KMS-11 (cell line): ENCODE measurements at regions not wholly inside any gene's neighbourhood (a gene's known extent, or its start where the extent isn't known, plus 50 kb on each side); places are given as distances from the start of the nearest gene placed in this dataset.

Source experiments
- H2AFZ ChIP-seq: fragments of 200-600 bp; sonication (generic); 2 replicates; pipeline ENCODE4 v1.6.1; 2016; ENCODE audit warnings: antibody characterized with exemption, mixed run types, low read depth
- H3K27ac ChIP-seq: fragments of 200-600 bp; sonication (generic); 2 replicates; pipeline ENCODE4 v1.6.1; 2016; ENCODE audit warnings: mild to moderate bottlenecking, mixed run types
- H3K27me3 ChIP-seq: fragments of 200-600 bp; sonication (generic); 2 replicates; pipeline ENCODE4 v1.6.1; 2017; ENCODE audit warnings: mild to moderate bottlenecking, low read depth, mixed run types, moderate library complexity; ENCODE audit not compliant: insufficient read depth
- H3K36me3 ChIP-seq: fragments of 200-600 bp; sonication (generic); 2 replicates; pipeline ENCODE4 v1.6.1; 2017; ENCODE audit warnings: mild to moderate bottlenecking, mixed run types; ENCODE audit not compliant: insufficient read depth
- H3K4me1 ChIP-seq: fragments of 200-600 bp; sonication (generic); 2 replicates; pipeline ENCODE4 v1.6.1; 2016; ENCODE audit warnings: mild to moderate bottlenecking, low read depth, mixed run types; ENCODE audit not compliant: poor library complexity, severe bottlenecking
- H3K4me2 ChIP-seq: fragments of 200-600 bp; sonication (generic); 2 replicates; pipeline ENCODE4 v1.7.0; 2016; ENCODE audit warnings: mild to moderate bottlenecking, mixed run types
- H3K4me3 ChIP-seq: fragments of 200-600 bp; sonication (generic); IDR thresholded peaks from 2 replicates; pipeline ENCODE4 v1.6.1; 2017; ENCODE audit warnings: low read depth, low read length, mixed read lengths; ENCODE audit not compliant: insufficient read depth
- H3K79me2 ChIP-seq: fragments of 200-600 bp; sonication (generic); 2 replicates; pipeline ENCODE4 v1.6.1; 2016; ENCODE audit warnings: low read depth, mixed run types; ENCODE audit not compliant: insufficient read depth
- H3K9ac ChIP-seq: fragments of 200-600 bp; sonication (generic); 2 replicates; pipeline ENCODE4 v1.6.1; 2016; ENCODE audit warnings: mild to moderate bottlenecking, mixed run types
- H4K20me1 ChIP-seq: fragments of 200-600 bp; sonication (generic); 2 replicates; pipeline ENCODE4 v1.6.1; 2016; ENCODE audit warnings: mild to moderate bottlenecking, mixed run types; ENCODE audit not compliant: insufficient read depth
- TF ChIP-seq, protein P1 (sequence below): fragments of 200-600 bp; sonication (generic); conservative IDR thresholded peaks from 2 replicates; pipeline ENCODE4 v1.6.1; 2017; ENCODE audit warnings: low read depth, mild to moderate bottlenecking, antibody characterized with exemption, low read length, moderate library complexity, mixed read lengths

DNA sequence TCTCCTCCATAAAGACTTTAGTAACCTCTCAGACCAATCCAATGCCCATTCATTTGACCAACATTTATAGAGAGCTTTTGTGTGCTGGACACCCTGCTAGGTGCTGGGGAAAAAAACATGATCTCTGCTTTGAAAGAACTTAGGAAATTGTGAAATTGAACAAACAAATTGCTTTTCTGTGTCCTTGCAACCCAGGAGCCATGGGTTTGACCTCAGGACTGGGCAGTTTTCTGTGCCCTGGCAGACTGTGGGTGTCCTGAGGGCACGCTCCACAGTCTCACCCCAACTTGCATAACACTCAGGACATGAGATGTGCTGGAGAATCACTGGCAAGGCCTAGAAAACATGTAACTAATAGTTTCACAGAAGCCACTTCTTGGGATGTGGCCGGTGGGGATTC, 429.1 kb upstream of the ZMIZ1 start:
- Histone ChIP-seq H3K4me2 (no peak overlapping the region), H3K79me2 (no peaks in the 10 kb centered on the region), H3K27me3 (no peaks in the 10 kb centered on the region), H3K36me3 (no peaks in the 10 kb centered on the region), H2AFZ (no peak overlapping the region), H3K4me1 (no peaks in the 10 kb centered on the region), H3K9ac (no peak overlapping the region), H4K20me1 (no peaks in the 10 kb centered on the region), H3K27ac (no peak overlapping the region), H3K4me3 (no peak overlapping the region)
- TF ChIP-seq, protein P1, sequence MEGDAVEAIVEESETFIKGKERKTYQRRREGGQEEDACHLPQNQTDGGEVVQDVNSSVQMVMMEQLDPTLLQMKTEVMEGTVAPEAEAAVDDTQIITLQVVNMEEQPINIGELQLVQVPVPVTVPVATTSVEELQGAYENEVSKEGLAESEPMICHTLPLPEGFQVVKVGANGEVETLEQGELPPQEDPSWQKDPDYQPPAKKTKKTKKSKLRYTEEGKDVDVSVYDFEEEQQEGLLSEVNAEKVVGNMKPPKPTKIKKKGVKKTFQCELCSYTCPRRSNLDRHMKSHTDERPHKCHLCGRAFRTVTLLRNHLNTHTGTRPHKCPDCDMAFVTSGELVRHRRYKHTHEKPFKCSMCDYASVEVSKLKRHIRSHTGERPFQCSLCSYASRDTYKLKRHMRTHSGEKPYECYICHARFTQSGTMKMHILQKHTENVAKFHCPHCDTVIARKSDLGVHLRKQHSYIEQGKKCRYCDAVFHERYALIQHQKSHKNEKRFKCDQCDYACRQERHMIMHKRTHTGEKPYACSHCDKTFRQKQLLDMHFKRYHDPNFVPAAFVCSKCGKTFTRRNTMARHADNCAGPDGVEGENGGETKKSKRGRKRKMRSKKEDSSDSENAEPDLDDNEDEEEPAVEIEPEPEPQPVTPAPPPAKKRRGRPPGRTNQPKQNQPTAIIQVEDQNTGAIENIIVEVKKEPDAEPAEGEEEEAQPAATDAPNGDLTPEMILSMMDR = no peak

- H3K36me3 ChIP-seq = no peaks in the 10 kb centered on the region
- no peak overlapping the region for H3K27ac ChIP-seq
- H3K27me3 ChIP-seq = no peaks in the 10 kb centered on the region
- H3K9ac ChIP-seq = no peak overlapping the region
- no peak overlapping the region for H2AFZ ChIP-seq
- no peaks in the 10 kb centered on the region for H3K4me1 ChIP-seq
- no peak overlapping the region for H3K4me3 ChIP-seq
- TF ChIP-seq, protein P1 = no peak
- no peaks in the 10 kb centered on the region for H3K79me2 ChIP-seq
- H4K20me1 ChIP-seq = no peaks in the 10 kb centered on the region
- no peak overlapping the region for H3K4me2 ChIP-seq
Measured at GRCh38 chr10:78640796-78641636, 427.8 kb upstream of the ZMIZ1 start.

DNA sequence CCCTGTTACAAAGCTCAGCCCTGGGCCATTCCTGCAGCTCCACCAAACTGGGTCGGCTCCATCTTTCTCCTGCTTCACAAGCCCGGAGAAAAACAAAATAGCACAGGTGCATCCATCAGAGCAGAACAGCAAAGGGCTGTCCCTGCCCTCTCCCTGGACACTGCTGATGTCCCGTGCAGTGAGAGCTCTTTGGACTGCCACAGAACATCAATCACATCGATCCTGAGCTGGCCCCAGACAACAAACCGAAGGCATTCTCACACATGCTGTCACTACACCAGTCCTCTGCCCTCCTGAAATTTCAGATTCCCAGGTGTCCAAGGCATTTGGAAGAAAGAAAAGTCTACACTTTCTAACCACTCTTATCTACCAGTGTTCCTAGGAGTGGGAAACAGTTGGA, 427.1 kb upstream of the ZMIZ1 start:
- H3K9ac ChIP-seq = no peak overlapping the region
- no peak overlapping the region for H2AFZ ChIP-seq
- H3K4me2 ChIP-seq = no peak overlapping the region
- TF ChIP-seq, protein P1 = no peak
- H3K27me3 ChIP-seq = no peaks in the 10 kb centered on the region
- H3K4me1 ChIP-seq = no peaks in the 10 kb centered on the region
- H3K36me3 ChIP-seq = no peaks in the 10 kb centered on the region
- H4K20me1 ChIP-seq = no peaks in the 10 kb centered on the region
- no peak overlapping the region for H3K27ac ChIP-seq
- H3K4me3 ChIP-seq = no peak overlapping the region
- H3K79me2 ChIP-seq = no peaks in the 10 kb centered on the region

- Histone ChIP-seq H3K27me3 (no peaks in the 10 kb centered on the region), H3K4me3 (no peak overlapping the region), H3K4me2 (no peak overlapping the region), H3K79me2 (no peaks in the 10 kb centered on the region), H2AFZ (no peak overlapping the region), H4K20me1 (no peaks in the 10 kb centered on the region), H3K4me1 (no peaks in the 10 kb centered on the region), H3K27ac (no peak overlapping the region), H3K36me3 (no peaks in the 10 kb centered on the region), H3K9ac (no peak overlapping the region)
- TF ChIP-seq, protein P1 = no peak
Measured at GRCh38 chr10:78642269-78642816, 426.4 kb upstream of the ZMIZ1 start.
